HCT116 (cell line): ENCODE measurements at regions not wholly inside any gene's neighbourhood (a gene's known extent, or its start where the extent isn't known, plus 50 kb on each side); places are given as distances from the start of the nearest gene placed in this dataset.

Experiments used
- ATAC-seq: fragments of 200-7000 bp; cut with Tn5 transposase; 2 replicates; pipeline ENCODE4 v1.9.1; 2020; ENCODE audit warnings: mild to moderate bottlenecking, moderate library complexity
- BruUV-seq: library from RNA; stranded (reverse); fragments of 400-500 nt; replicated peaks from 2 replicates; lab custom pipeline; 2021; lab: Mats Ljungman, UMichigan
- CTCF ChIA-PET: fragments of 300-600 bp; sonication (Branson Sonifier 250); formaldehyde crosslinking; loops from one replicate; lab custom pipeline; 2021; ENCODE audit warnings: antibody characterized with exemption; lab: Charles Lee
- POLR2A ChIA-PET: fragments of 300-600, 350-600 bp; sonication (Branson Sonifier 250); formaldehyde crosslinking; loops from one replicate; lab custom pipeline; 2021; ENCODE audit warnings: antibody characterized with exemption; lab: Charles Lee
- RAD21 ChIA-PET, 2 experiments: fragments of 300-600 bp; sonication (Branson Sonifier 250); formaldehyde crosslinking; loops; one replicate each; lab custom pipeline; 2023; ENCODE audit warnings: low total read pairs in 2 of 2; ENCODE audit not compliant: uncharacterized antibody in 2 of 2, unreplicated experiment in 2 of 2, low non-redundant PET in 1 of 2; lab: Charles Lee
- DNase-seq: peaks from one replicate; pipeline ENCODE4 v3.0.0-alpha.2; 2010; ENCODE audit warnings: low read depth, low spot score
- H2AFZ ChIP-seq: fragments of 200-600 bp; shearing (Covaris generic), sonication (generic); 2 replicates; pipeline ENCODE4 v1.6.1; 2017; ENCODE audit warnings: low read depth, mixed run types, mixed read lengths, antibody characterized with exemption, low read length; ENCODE audit not compliant: poor library complexity, severe bottlenecking
- H3K27ac ChIP-seq: 2 replicates; pipeline ENCODE4 v1.5.1; 2012; ENCODE audit warnings: low read depth, low read length
- H3K27me3 ChIP-seq: fragments of 200-600 bp; sonication (generic); 2 replicates; pipeline ENCODE4 v1.6.1; 2016; ENCODE audit warnings: mixed run types, low read length, mixed read lengths; ENCODE audit not compliant: insufficient read depth
- H3K36me3 ChIP-seq, 2 experiments: fragments of 200-500 bp in 1 of 2; fragments of 200-600 bp in 1 of 2; sonication (Bioruptor generic) in 1 of 2; sonication (generic) in 1 of 2; 2 replicates each; pipeline versions ENCODE4 v1.5.1 to v1.6.1; 2014 to 2016; ENCODE audit warnings: low read length in 2 of 2, inconsistent platforms in 1 of 2, mixed read lengths in 1 of 2, mixed run types in 1 of 2; ENCODE audit not compliant: insufficient read depth in 2 of 2, control insufficient read depth in 1 of 2
- H3K4me1 ChIP-seq, 2 experiments: fragments of 200-600 bp in 1 of 2; sonication (generic) in 1 of 2; 2 replicates each; pipeline versions ENCODE4 v1.5.1 to v1.6.1; 2012 to 2017; ENCODE audit warnings: low read length in 2 of 2, inconsistent platforms in 1 of 2, mild to moderate bottlenecking in 1 of 2, mixed read lengths in 1 of 2, mixed run types in 1 of 2, moderate library complexity in 1 of 2; ENCODE audit not compliant: insufficient read depth in 2 of 2, control insufficient read depth in 1 of 2
- H3K4me2 ChIP-seq: fragments of 200-600 bp; sonication (generic); 2 replicates; pipeline ENCODE4 v1.6.1; 2017; ENCODE audit warnings: mixed run types, low read length, mixed read lengths
- H3K4me3 ChIP-seq, 2 experiments: fragments of 200-600 bp in 1 of 2; sonication (generic) in 1 of 2; replicated peaks in 1 of 2; 2 replicates each; pipeline ENCODE4 v1.5.1; 2011 to 2016; ENCODE audit warnings: low read length in 2 of 2, control low read depth in 1 of 2, low read depth in 1 of 2, mild to moderate bottlenecking in 1 of 2, mixed read lengths in 1 of 2, mixed run types in 1 of 2
- H3K79me2 ChIP-seq: fragments of 200-600 bp; sonication (generic); 2 replicates; pipeline ENCODE4 v1.6.1; 2017; ENCODE audit warnings: mild to moderate bottlenecking, mixed run types, low read length, moderate library complexity, mixed read lengths; ENCODE audit not compliant: insufficient read depth
- H3K9ac ChIP-seq: fragments of 200-600 bp; sonication (generic); 2 replicates; pipeline ENCODE4 v1.6.1; 2016; ENCODE audit warnings: low read length, mixed read lengths
- H3K9me2 ChIP-seq: fragments of 200-600 bp; sonication (generic), shearing (Covaris generic); 2 replicates; pipeline ENCODE4 v1.6.1; 2017; ENCODE audit warnings: mixed run types, mild to moderate bottlenecking, moderate library complexity; ENCODE audit not compliant: insufficient read depth
- H3K9me3 ChIP-seq, 2 experiments: fragments of 200-500 bp in 1 of 2; fragments of 200-600 bp in 1 of 2; sonication (Bioruptor generic) in 1 of 2; sonication (generic) in 1 of 2; 2 replicates each; pipeline ENCODE4 v1.6.1; 2014 to 2017; ENCODE audit warnings: low read length in 2 of 2, mixed read lengths in 2 of 2, inconsistent platforms in 1 of 2, low read depth in 1 of 2, mild to moderate bottlenecking in 1 of 2, mixed run types in 1 of 2, moderate library complexity in 1 of 2; ENCODE audit not compliant: control insufficient read depth in 1 of 2, insufficient read depth in 1 of 2
- H4K20me1 ChIP-seq: fragments of 200-600 bp; sonication (generic), shearing (Covaris generic); 2 replicates; pipeline ENCODE4 v1.6.1; 2017; ENCODE audit warnings: mixed run types, mild to moderate bottlenecking, moderate library complexity; ENCODE audit not compliant: insufficient read depth
- ATF3 ChIP-seq: IDR thresholded peaks from 2 replicates; pipeline ENCODE4 v1.6.1; 2012
- CBX3 ChIP-seq: IDR thresholded peaks from 2 replicates; pipeline ENCODE4 v1.6.1; 2012; ENCODE audit warnings: low read depth
- CEBPB ChIP-seq: IDR thresholded peaks from 2 replicates; pipeline ENCODE4 v1.6.1; 2012; ENCODE audit warnings: low read depth
- ELF1 ChIP-seq: IDR thresholded peaks from 2 replicates; pipeline ENCODE4 v1.6.1; 2012; ENCODE audit warnings: low read depth, borderline replicate concordance
- EZH2 ChIP-seq: fragments of 200-600 bp; sonication (generic); IDR thresholded peaks from 2 replicates; pipeline ENCODE4 v1.6.1; 2017; ENCODE audit warnings: antibody characterized with exemption, mixed run types
- EZH2phosphoT487 ChIP-seq: fragments of 200-600 bp; IDR thresholded peaks from 2 replicates; pipeline ENCODE4 v1.6.1; 2018; ENCODE audit warnings: antibody characterized with exemption, borderline replicate concordance
- FOSL1 ChIP-seq: IDR thresholded peaks from 2 replicates; pipeline ENCODE4 v1.6.1; 2012; ENCODE audit warnings: low read depth
- MAX ChIP-seq: IDR thresholded peaks from 2 replicates; pipeline ENCODE4 v1.6.1; 2012
- POLR2AphosphoS5 ChIP-seq: IDR thresholded peaks from 2 replicates; pipeline ENCODE4 v1.6.1; 2011; ENCODE audit warnings: mild to moderate bottlenecking, low read depth, low read length, moderate library complexity
- REST ChIP-seq: IDR thresholded peaks from 2 replicates; pipeline ENCODE4 v1.6.1; 2012; ENCODE audit warnings: low read depth
- SIN3A ChIP-seq: IDR thresholded peaks from 2 replicates; pipeline ENCODE4 v1.6.1; 2012; ENCODE audit warnings: low read depth
- TCF7L2 ChIP-seq: IDR thresholded peaks from 2 replicates; pipeline ENCODE4 v1.7.0; 2011; ENCODE audit warnings: borderline replicate concordance, inconsistent platforms; ENCODE audit not compliant: insufficient read depth, insufficient read length; ENCODE audit errors: extremely low read depth
- ZFX ChIP-seq: fragments of 450-650 bp; IDR thresholded peaks from 2 replicates; pipeline ENCODE4 v1.6.1; 2017
- ZNF274 ChIP-seq: fragments of 200-500 bp; sonication (Bioruptor generic); IDR thresholded peaks from 2 replicates; pipeline ENCODE4 v1.6.1; 2014; ENCODE audit warnings: mild to moderate bottlenecking, low read depth, low read length, inconsistent platforms
- intact Hi-C: fragments of 100-400 bp; cut with micrococcal nuclease; formaldehyde crosslinking; loops from 2 replicates; pipeline ENCODE4 v1.10.0; 2022

GRCh38 chr15:96117270-96117669 lies 213.2 kb upstream of the NR2F2 start:
- POLR2A ChIA-PET, result no interaction called here
- no peaks in the 10 kb centered on the region for H3K9me3 ChIP-seq

GRCh38 chr15:96119734-96120133 lies 210.8 kb upstream of the NR2F2 start:
- POLR2A ChIA-PET, result no interaction called here
- no peaks in the 10 kb centered on the region for H3K27me3 ChIP-seq
- H3K36me3 ChIP-seq, result no peaks in the 10 kb centered on the region
- H3K9me2 ChIP-seq, result no peaks in the 10 kb centered on the region
- H3K9ac ChIP-seq, result no peak overlapping the region
- H3K4me1 ChIP-seq, result peaks cover 20 to 65% of the 10 kb centered on the region in 2 experiments
- ATAC-seq (peak; percentile 24; the same call in 1 of the 2 replicates), DNase-seq (no peak)
- no peak for TF ChIP-seq ELF1
- no peak for TF ChIP-seq REST
- no peak for TF ChIP-seq SIN3A
- TF ChIP-seq CEBPB, result no peak
- TF ChIP-seq FOSL1, result no peak
- no peak for TF ChIP-seq ATF3
- TF ChIP-seq CBX3, result no peak
- no peak for TF ChIP-seq EZH2
- no peak for TF ChIP-seq MAX
- no peak for TF ChIP-seq EZH2phosphoT487
- no peaks in the 10 kb centered on the region for H3K9me3 ChIP-seq
- BruUV-seq, result no TSS peak
- no peak overlapping the region for H2AFZ ChIP-seq
- RAD21 ChIA-PET, result no interaction called here
- no peaks in the 10 kb centered on the region for H4K20me1 ChIP-seq
- CTCF ChIA-PET, result interaction anchor here (0.6 kb wide), 1 partner anchor 12 kb away, joined by 4 read pairs; no protein-coding TSS in a partner anchor
- no peak overlapping the region for H3K27ac ChIP-seq
- H3K79me2 ChIP-seq, result no peaks in the 10 kb centered on the region
- intact Hi-C loops, result no loop called here
- no peak overlapping the region for H3K4me3 ChIP-seq
- peak overlapping the region; percentile 47 for H3K4me2 ChIP-seq

More at GRCh38 chr15:96117270-96117669, 213.2 kb upstream of the NR2F2 start:
- Histone ChIP-seq H3K4me1 (peaks cover 16 to 45% of the 10 kb centered on the region in 2 experiments), H3K4me2 (no peak overlapping the region)
- TF ChIP-seq ATF3, result no peak
- TF ChIP-seq FOSL1, result no peak
- no peak for TF ChIP-seq ZFX
- TF ChIP-seq SIN3A, result no peak
- no peak for TF ChIP-seq ELF1
- TF ChIP-seq TCF7L2, result no peak
- no peak for TF ChIP-seq MAX
- TF ChIP-seq ZNF274, result no peak
- TF ChIP-seq POLR2AphosphoS5, result no peak
- TF ChIP-seq, all 23 proteins: peak for 0
- H2AFZ ChIP-seq, result no peak overlapping the region
- DNase-seq (no peak), ATAC-seq (no peak)
- ChIA-PET CTCF (no interaction called here), RAD21 (no interaction called here)
- H3K9me2 ChIP-seq, result no peaks in the 10 kb centered on the region
- no peaks in the 10 kb centered on the region for H3K27me3 ChIP-seq
- no peaks in the 10 kb centered on the region for H4K20me1 ChIP-seq
- no peak overlapping the region for H3K9ac ChIP-seq
- H3K79me2 ChIP-seq, result no peaks in the 10 kb centered on the region
- no peak overlapping the region for H3K4me3 ChIP-seq
- no peaks in the 10 kb centered on the region for H3K36me3 ChIP-seq
- intact Hi-C loops, result no loop called here
- H3K27ac ChIP-seq, result no peak overlapping the region
- BruUV-seq, result no TSS peak
